Keratinocyte (primary cell): ENCODE measurements at regions not wholly inside any gene's neighbourhood (a gene's known extent, or its start where the extent isn't known, plus 50 kb on each side); places are given as distances from the start of the nearest gene placed in this dataset.

Experiments used
- DNase-seq: peaks from one replicate; pipeline ENCODE4 v3.0.0-alpha.2; 2011; ENCODE audit warnings: low read depth, missing footprints, low spot score
- FAIRE-seq: peaks from 2 replicates; lab custom pipeline; 2011; peaks lifted over from hg19 to GRCh38; lab: Jason Lieb, UNC
- H2AFZ ChIP-seq: 2 replicates; pipeline ENCODE4 v1.6.0; 2012; ENCODE audit warnings: low read length, control low read depth, inconsistent platforms; ENCODE audit not compliant: control insufficient read depth
- H3K27ac ChIP-seq: 2 replicates; pipeline ENCODE4 v1.5.1; 2011; ENCODE audit warnings: low read length; ENCODE audit not compliant: control insufficient read depth, insufficient read depth
- H3K27me3 ChIP-seq: 3 replicates; pipeline ENCODE4 v1.6.0; 2011; ENCODE audit warnings: low read length; ENCODE audit not compliant: control insufficient read depth, insufficient read depth; ENCODE audit errors: extremely low read depth
- H3K36me3 ChIP-seq, 2 experiments: 2 replicates in 1 of 2; 3 replicates in 1 of 2; pipeline ENCODE4 v1.5.1; 2011; ENCODE audit warnings: low read length in 2 of 2, mild to moderate bottlenecking in 1 of 2; ENCODE audit not compliant: control insufficient read depth in 2 of 2, insufficient read depth in 2 of 2; ENCODE audit errors: extremely low read depth in 1 of 2
- H3K4me1 ChIP-seq: 3 replicates; pipeline ENCODE4 v1.5.1; 2011; ENCODE audit warnings: low read length; ENCODE audit not compliant: control insufficient read depth, insufficient read depth; ENCODE audit errors: extremely low read depth
- H3K4me2 ChIP-seq: 3 replicates; pipeline ENCODE4 v1.6.0; 2011; ENCODE audit warnings: low read depth, low read length; ENCODE audit not compliant: control insufficient read depth, insufficient read depth; ENCODE audit errors: extremely low read depth
- H3K4me3 ChIP-seq, 3 experiments: fragments of 200-600 bp in 1 of 3; sonication (generic) in 1 of 3; 2 replicates in 2 of 3; 3 replicates in 1 of 3; pipeline ENCODE4 v1.5.1; 2011 to 2016; ENCODE audit warnings: low read length in 3 of 3, mild to moderate bottlenecking in 3 of 3, control low read depth in 2 of 3, inconsistent platforms in 1 of 3, low read depth in 1 of 3, mixed read lengths in 1 of 3, mixed run types in 1 of 3, moderate library complexity in 1 of 3; ENCODE audit not compliant: control insufficient read depth in 2 of 3, insufficient read depth in 2 of 3; ENCODE audit errors: extremely low read depth in 1 of 3
- H3K79me2 ChIP-seq: 2 replicates; pipeline ENCODE4 v1.6.0; 2012; ENCODE audit warnings: low read length; ENCODE audit not compliant: control insufficient read depth, insufficient read depth
- H3K9ac ChIP-seq: 3 replicates; pipeline ENCODE4 v1.6.0; 2011; ENCODE audit warnings: low read length; ENCODE audit not compliant: control insufficient read depth, insufficient read depth; ENCODE audit errors: extremely low read depth
- H3K9me1 ChIP-seq: 3 replicates; pipeline ENCODE4 v1.6.0; 2011; ENCODE audit warnings: low read length; ENCODE audit not compliant: control insufficient read depth, insufficient read depth; ENCODE audit errors: extremely low read depth
- H3K9me3 ChIP-seq: 2 replicates; pipeline ENCODE4 v1.5.1; 2012; ENCODE audit warnings: low read depth, low read length; ENCODE audit not compliant: control insufficient read depth
- H4K20me1 ChIP-seq: 3 replicates; pipeline ENCODE4 v1.6.0; 2011; ENCODE audit warnings: low read length; ENCODE audit not compliant: control insufficient read depth, insufficient read depth; ENCODE audit errors: extremely low read depth
- EZH2 ChIP-seq: IDR thresholded peaks from one replicate; pipeline ENCODE4 v1.6.1; 2012; ENCODE audit warnings: inconsistent platforms, mild to moderate bottlenecking, low read length, moderate library complexity
- dilution Hi-C: fragments of 300-500 bp; cut with MboI; formaldehyde crosslinking; loops from one replicate; pipeline ENCODE4 v1.7.0; 2020; ENCODE audit warnings: low sequenced_read_pairs; ENCODE audit not compliant: extremely low pct_ligation_motif_present
- TF ChIP-seq, protein P1 (sequence below), 3 experiments: IDR thresholded peaks in 1 of 3; conservative IDR thresholded peaks in 1 of 3; optimal IDR thresholded peaks in 1 of 3; 2 replicates in 2 of 3; 3 replicates in 1 of 3; pipeline versions ENCODE3 to v1.5.1; 2011; ENCODE audit warnings: low read length in 3 of 3, mild to moderate bottlenecking in 3 of 3, moderate library complexity in 2 of 3, control low read depth in 1 of 3, inconsistent platforms in 1 of 3; ENCODE audit not compliant: insufficient read depth in 2 of 3; ENCODE audit errors: extremely low read depth in 1 of 3

DNA sequence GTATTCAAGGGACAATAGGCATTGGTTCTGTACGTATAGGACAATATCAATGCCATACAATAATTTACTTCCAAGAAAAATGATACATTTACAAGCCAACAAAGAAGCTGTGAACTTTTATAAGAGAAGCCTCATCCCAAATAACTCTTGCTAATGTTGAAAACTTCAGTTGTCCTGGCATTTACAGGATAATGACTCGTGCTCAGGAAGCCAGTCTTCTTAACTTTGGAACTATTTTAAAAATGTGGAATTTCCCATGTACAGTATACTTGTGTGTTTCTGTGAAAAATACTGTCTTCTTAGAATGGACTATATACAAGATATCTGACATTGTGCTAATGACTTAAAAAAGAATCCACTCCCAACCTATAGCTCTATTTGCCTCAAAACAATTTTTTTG is 1479.3 kb upstream of the CDH9 start:
- DNase-seq (no peak), FAIRE-seq (no peak)
- Histone ChIP-seq H3K9me1 (no peaks in the 10 kb centered on the region), H3K4me3 (no peak overlapping the region), H3K79me2 (no peaks in the 10 kb centered on the region), H2AFZ (no peak overlapping the region), H4K20me1 (no peaks in the 10 kb centered on the region), H3K4me1 (no peaks in the 10 kb centered on the region), H3K4me2 (no peak overlapping the region), H3K27me3 (no peaks in the 10 kb centered on the region), H3K27ac (no peak overlapping the region), H3K9ac (no peak overlapping the region), H3K9me3 (no peaks in the 10 kb centered on the region), H3K36me3 (no peaks in the 10 kb centered on the region)
- dilution Hi-C loops, result no loop called here
- no peak for TF ChIP-seq EZH2
- TF ChIP-seq, protein P1, sequence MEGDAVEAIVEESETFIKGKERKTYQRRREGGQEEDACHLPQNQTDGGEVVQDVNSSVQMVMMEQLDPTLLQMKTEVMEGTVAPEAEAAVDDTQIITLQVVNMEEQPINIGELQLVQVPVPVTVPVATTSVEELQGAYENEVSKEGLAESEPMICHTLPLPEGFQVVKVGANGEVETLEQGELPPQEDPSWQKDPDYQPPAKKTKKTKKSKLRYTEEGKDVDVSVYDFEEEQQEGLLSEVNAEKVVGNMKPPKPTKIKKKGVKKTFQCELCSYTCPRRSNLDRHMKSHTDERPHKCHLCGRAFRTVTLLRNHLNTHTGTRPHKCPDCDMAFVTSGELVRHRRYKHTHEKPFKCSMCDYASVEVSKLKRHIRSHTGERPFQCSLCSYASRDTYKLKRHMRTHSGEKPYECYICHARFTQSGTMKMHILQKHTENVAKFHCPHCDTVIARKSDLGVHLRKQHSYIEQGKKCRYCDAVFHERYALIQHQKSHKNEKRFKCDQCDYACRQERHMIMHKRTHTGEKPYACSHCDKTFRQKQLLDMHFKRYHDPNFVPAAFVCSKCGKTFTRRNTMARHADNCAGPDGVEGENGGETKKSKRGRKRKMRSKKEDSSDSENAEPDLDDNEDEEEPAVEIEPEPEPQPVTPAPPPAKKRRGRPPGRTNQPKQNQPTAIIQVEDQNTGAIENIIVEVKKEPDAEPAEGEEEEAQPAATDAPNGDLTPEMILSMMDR (optimal IDR thresholded peaks at IDR 0.05 in 1 of 3, IDR thresholded peaks at IDR 0.05 in 1 of 3, conservative IDR thresholded peaks at IDR 0.05 in 1 of 3; ENCODE audit: extremely low read depth in 1 of 3, insufficient read depth in 2 of 3, low read length in 3 of 3), result no peak

DNA sequence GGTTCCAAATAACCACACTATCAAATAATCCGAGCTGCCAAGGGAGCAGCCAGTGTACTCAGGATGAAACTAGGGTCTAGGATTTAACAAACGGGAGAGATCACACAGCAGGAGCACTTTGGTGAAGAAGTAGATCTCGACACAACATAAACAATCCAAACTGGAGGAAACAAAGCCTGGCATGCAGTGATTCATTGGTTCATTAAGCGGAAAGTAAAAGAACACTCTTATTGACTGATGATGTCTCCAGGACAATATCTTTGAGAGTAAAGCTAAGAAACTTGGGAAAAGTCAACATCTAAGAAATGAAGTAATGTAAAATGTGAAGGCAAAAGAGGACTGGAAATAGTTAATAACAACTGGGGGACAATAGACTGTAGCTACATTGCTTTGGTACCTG is 1478.3 kb upstream of the CDH9 start:
- Histone ChIP-seq H3K9me1 (no peaks in the 10 kb centered on the region), H3K27me3 (no peaks in the 10 kb centered on the region), H4K20me1 (no peaks in the 10 kb centered on the region), H3K36me3 (no peaks in the 10 kb centered on the region), H3K9me3 (no peaks in the 10 kb centered on the region), H3K9ac (no peak overlapping the region), H3K4me3 (no peak overlapping the region), H3K4me2 (no peak overlapping the region), H3K27ac (no peak overlapping the region), H2AFZ (no peak overlapping the region), H3K79me2 (no peaks in the 10 kb centered on the region), H3K4me1 (no peaks in the 10 kb centered on the region)
- DNase-seq, result no peak
- dilution Hi-C loops, result no loop called here
- FAIRE-seq, result no peak
- TF ChIP-seq, protein P1 (optimal IDR thresholded peaks at IDR 0.05 in 1 of 3, IDR thresholded peaks at IDR 0.05 in 1 of 3, conservative IDR thresholded peaks at IDR 0.05 in 1 of 3; ENCODE audit: extremely low read depth in 1 of 3, insufficient read depth in 2 of 3, low read length in 3 of 3), result no peak
- no peak for TF ChIP-seq EZH2
